Caco-2 (cell line): ENCODE measurements at regions not wholly inside any gene's neighbourhood (a gene's known extent, or its start where the extent isn't known, plus 50 kb on each side); places are given as distances from the start of the nearest gene placed in this dataset.
"Not testable (repeated sequence)": the region's sequence is repeated elsewhere in the genome, so short reads cannot be mapped to it uniquely, and the experiment has no call there.

Experiments
- BruUV-seq: library from RNA; stranded (reverse); fragments of 400-500 nt; replicated peaks from 2 replicates; lab custom pipeline; 2021; lab: Mats Ljungman, UMichigan
- CTCF ChIA-PET: fragments of 300-600 bp; sonication (Branson Sonifier 250); formaldehyde crosslinking; loops from one replicate; lab custom pipeline; 2022; ENCODE audit warnings: antibody characterized with exemption; lab: Charles Lee
- POLR2A ChIA-PET: fragments of 300-600 bp; sonication (Branson Sonifier 250); formaldehyde crosslinking; loops from one replicate; lab custom pipeline; 2022; ENCODE audit warnings: antibody characterized with exemption; lab: Charles Lee
- DNase-seq, 2 experiments: peaks; one replicate each; pipeline versions ENCODE4 v3.0.0 to v3.0.0-alpha.2; 2020 to 2022
- H3K27me3 ChIP-seq: replicated peaks from 2 replicates; pipeline ENCODE4 v1.6.0; 2011; ENCODE audit warnings: low read length; ENCODE audit not compliant: control insufficient read depth, insufficient read depth
- H3K36me3 ChIP-seq: 2 replicates; pipeline ENCODE4 v1.5.1; 2011; ENCODE audit warnings: low read length; ENCODE audit not compliant: control insufficient read depth, insufficient read depth
- H3K4me1 ChIP-seq: fragments of 250-450 bp; sonication (Bioruptor Pico); 2 replicates; pipeline ENCODE4 v1.5.1; 2020; ENCODE audit warnings: mild to moderate bottlenecking
- H3K4me3 ChIP-seq: 2 replicates; pipeline ENCODE4 v1.5.1; 2011; ENCODE audit warnings: low read depth, mild to moderate bottlenecking, control low read depth, low read length
- H3K9me3 ChIP-seq: fragments of 250-450 bp; sonication (Bioruptor Pico); 2 replicates; pipeline ENCODE4 v1.5.1; 2020; ENCODE audit warnings: mild to moderate bottlenecking, moderate library complexity
- H3K27ac Mint-ChIP-seq: one replicate; pipeline ENCODE4 v1.8.0; 2022; ENCODE audit warnings: mixed read lengths; ENCODE audit not compliant: unreplicated experiment
- H3K27me3 Mint-ChIP-seq: one replicate; pipeline ENCODE4 v1.8.0; 2022; ENCODE audit warnings: mixed read lengths; ENCODE audit not compliant: insufficient read depth, unreplicated experiment
- H3K36me3 Mint-ChIP-seq: one replicate; pipeline ENCODE4 v1.8.0; 2022; ENCODE audit warnings: mild to moderate bottlenecking, mixed read lengths; ENCODE audit not compliant: insufficient read depth, unreplicated experiment
- H3K4me1 Mint-ChIP-seq: one replicate; pipeline ENCODE4 v1.8.0; 2022; ENCODE audit warnings: low read depth, mixed read lengths; ENCODE audit not compliant: unreplicated experiment
- H3K4me3 Mint-ChIP-seq: one replicate; pipeline ENCODE4 v1.8.0; 2022; ENCODE audit warnings: mild to moderate bottlenecking, moderate library complexity, mixed read lengths; ENCODE audit not compliant: unreplicated experiment
- H3K9me3 Mint-ChIP-seq: one replicate; pipeline ENCODE4 v1.8.0; 2022; ENCODE audit warnings: mixed read lengths; ENCODE audit not compliant: unreplicated experiment
- CTCF ChIP-seq, 2 experiments: fragments of 200-600 bp in 1 of 2; IDR thresholded peaks; 1 replicate in 1 of 2; 2 replicates in 1 of 2; pipeline versions ENCODE4 v1.5.1 to v1.8.0; 2011 to 2022; ENCODE audit warnings: antibody characterized with exemption in 1 of 2, control low read depth in 1 of 2, inconsistent platforms in 1 of 2, low read depth in 1 of 2, low read length in 1 of 2, mild to moderate bottlenecking in 1 of 2, moderate library complexity in 1 of 2; ENCODE audit not compliant: insufficient read depth in 1 of 2, severe bottlenecking in 1 of 2, unreplicated experiment in 1 of 2
- intact Hi-C: fragments of 100-400 bp; cut with micrococcal nuclease; formaldehyde crosslinking; loops from one replicate; pipeline ENCODE4 v1.10.0; 2022; ENCODE audit not compliant: unreplicated experiment

GRCh38 chr5:110884005-110884404, 145.2 kb downstream of the SLC25A46 start:
- Mint-ChIP-seq H3K4me1 (no peaks in the 10 kb centered on the region), H3K27ac (no peak overlapping the region), H3K9me3 (no peaks in the 10 kb centered on the region), H3K4me3 (no peak overlapping the region), H3K27me3 (no peaks in the 10 kb centered on the region), H3K36me3 (no peaks in the 10 kb centered on the region)
- ChIA-PET POLR2A (no interaction called here), CTCF (no interaction called here)
- Histone ChIP-seq H3K4me1 (no peaks in the 10 kb centered on the region), H3K27me3 (no peaks in the 10 kb centered on the region), H3K9me3 (no peaks in the 10 kb centered on the region), H3K36me3 (no peaks in the 10 kb centered on the region), H3K4me3 (no peak overlapping the region)
- no peak for DNase-seq
- intact Hi-C loops: no loop called here
- BruUV-seq: no TSS peak
- no peak for TF ChIP-seq CTCF (IDR thresholded peaks at IDR 0.05; ENCODE audit: insufficient read depth in 1 of 2, low read depth in 1 of 2, low read length in 1 of 2, severe bottlenecking in 1 of 2, unreplicated experiment in 1 of 2)

- H3K9me3 Mint-ChIP-seq, CTCF ChIA-PET, H3K27me3 ChIP-seq, H3K4me3 Mint-ChIP-seq, POLR2A ChIA-PET, H3K4me3 ChIP-seq, H3K9me3 ChIP-seq, H3K4me1 Mint-ChIP-seq, DNase-seq, H3K27ac Mint-ChIP-seq, H3K27me3 Mint-ChIP-seq, H3K4me1 ChIP-seq, intact Hi-C loops, H3K36me3 ChIP-seq, BruUV-seq, H3K36me3 Mint-ChIP-seq: not testable (repeated sequence)
These were observed 148.4 kb downstream of the SLC25A46 start for GRCh38 chr5:110887170-110887569.

GRCh38 chr5:110893854-110894483, 155.2 kb downstream of the SLC25A46 start:
- DNase-seq, H3K9me3 Mint-ChIP-seq, H3K27ac Mint-ChIP-seq, H3K36me3 Mint-ChIP-seq, H3K4me3 ChIP-seq, H3K4me1 ChIP-seq, POLR2A ChIA-PET, H3K4me1 Mint-ChIP-seq, H3K36me3 ChIP-seq, BruUV-seq, intact Hi-C loops, CTCF ChIA-PET, H3K9me3 ChIP-seq, H3K27me3 Mint-ChIP-seq, H3K27me3 ChIP-seq, H3K4me3 Mint-ChIP-seq: not testable (repeated sequence)

- Mint-ChIP-seq H3K27ac (no peak overlapping the region), H3K4me3 (no peak overlapping the region), H3K4me1 (no peaks in the 10 kb centered on the region), H3K9me3 (no peaks in the 10 kb centered on the region), H3K27me3 (no peaks in the 10 kb centered on the region), H3K36me3 (no peaks in the 10 kb centered on the region)
- H3K27me3 ChIP-seq: no peaks in the 10 kb centered on the region
- no TSS peak for BruUV-seq
- CTCF ChIA-PET: no interaction called here
- no peak for DNase-seq
- POLR2A ChIA-PET: no interaction called here
- H3K36me3 ChIP-seq: no peaks in the 10 kb centered on the region
- intact Hi-C loops: no loop called here
- no peaks in the 10 kb centered on the region for H3K4me1 ChIP-seq
- no peak for TF ChIP-seq CTCF (IDR thresholded peaks at IDR 0.05; ENCODE audit: insufficient read depth in 1 of 2, low read depth in 1 of 2, low read length in 1 of 2, severe bottlenecking in 1 of 2, unreplicated experiment in 1 of 2)
- H3K9me3 ChIP-seq: no peaks in the 10 kb centered on the region
- H3K4me3 ChIP-seq: no peak overlapping the region
These were observed 156.0 kb downstream of the SLC25A46 start for GRCh38 chr5:110894805-110895204.
